OCI-LY7 (cell line): ENCODE measurements at regions not wholly inside any gene's neighbourhood (a gene's known extent, or its start where the extent isn't known, plus 50 kb on each side); places are given as distances from the start of the nearest gene placed in this dataset.

Experiments used
- EZH2phosphoT487 ChIP-seq: fragments of 200-600 bp; sonication (generic); IDR thresholded peaks from 2 replicates; pipeline ENCODE4 v1.6.1; 2018; ENCODE audit warnings: low read depth, borderline replicate concordance, mild to moderate bottlenecking, mixed run types, antibody characterized with exemption, low read length, moderate library complexity, mixed read lengths
- TF ChIP-seq, protein P1 (sequence below): fragments of 200-600 bp; sonication (generic); conservative IDR thresholded peaks from 2 replicates; pipeline ENCODE4 v1.5.1; 2014; ENCODE audit warnings: mild to moderate bottlenecking, antibody characterized with exemption, low read length, moderate library complexity, mixed read lengths

DNA sequence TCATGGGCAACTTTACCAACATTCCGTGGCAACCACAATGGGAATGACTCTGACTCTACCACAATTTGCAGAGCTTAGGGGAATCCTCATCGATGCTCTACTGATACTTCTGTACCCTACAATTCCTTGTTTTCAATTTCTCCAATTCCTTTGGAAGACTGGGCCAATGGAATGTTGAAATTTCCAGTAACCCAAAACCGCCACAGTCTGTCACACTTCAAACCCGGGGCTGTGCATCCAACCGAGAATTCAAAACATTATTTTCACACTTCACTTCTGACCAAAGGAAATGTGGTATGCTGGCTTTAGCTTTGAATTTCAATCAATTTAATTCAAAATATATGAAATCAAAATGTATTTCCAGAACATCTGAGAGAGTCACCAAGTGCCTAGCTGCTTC is 951.4 kb downstream of the VRK1 start:
- TF ChIP-seq, protein P1, sequence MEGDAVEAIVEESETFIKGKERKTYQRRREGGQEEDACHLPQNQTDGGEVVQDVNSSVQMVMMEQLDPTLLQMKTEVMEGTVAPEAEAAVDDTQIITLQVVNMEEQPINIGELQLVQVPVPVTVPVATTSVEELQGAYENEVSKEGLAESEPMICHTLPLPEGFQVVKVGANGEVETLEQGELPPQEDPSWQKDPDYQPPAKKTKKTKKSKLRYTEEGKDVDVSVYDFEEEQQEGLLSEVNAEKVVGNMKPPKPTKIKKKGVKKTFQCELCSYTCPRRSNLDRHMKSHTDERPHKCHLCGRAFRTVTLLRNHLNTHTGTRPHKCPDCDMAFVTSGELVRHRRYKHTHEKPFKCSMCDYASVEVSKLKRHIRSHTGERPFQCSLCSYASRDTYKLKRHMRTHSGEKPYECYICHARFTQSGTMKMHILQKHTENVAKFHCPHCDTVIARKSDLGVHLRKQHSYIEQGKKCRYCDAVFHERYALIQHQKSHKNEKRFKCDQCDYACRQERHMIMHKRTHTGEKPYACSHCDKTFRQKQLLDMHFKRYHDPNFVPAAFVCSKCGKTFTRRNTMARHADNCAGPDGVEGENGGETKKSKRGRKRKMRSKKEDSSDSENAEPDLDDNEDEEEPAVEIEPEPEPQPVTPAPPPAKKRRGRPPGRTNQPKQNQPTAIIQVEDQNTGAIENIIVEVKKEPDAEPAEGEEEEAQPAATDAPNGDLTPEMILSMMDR: no peak
- no peak for TF ChIP-seq EZH2phosphoT487
